NCI-H146 (cell line): ENCODE measurements at regions not wholly inside any gene's neighbourhood (a gene's known extent, or its start where the extent isn't known, plus 50 kb on each side); places are given as distances from the start of the nearest gene placed in this dataset.

Experiments used
- DNase-seq: peaks from one replicate; lab custom pipeline; 2025; lab: John Stamatoyannopoulos, UW

DNA sequence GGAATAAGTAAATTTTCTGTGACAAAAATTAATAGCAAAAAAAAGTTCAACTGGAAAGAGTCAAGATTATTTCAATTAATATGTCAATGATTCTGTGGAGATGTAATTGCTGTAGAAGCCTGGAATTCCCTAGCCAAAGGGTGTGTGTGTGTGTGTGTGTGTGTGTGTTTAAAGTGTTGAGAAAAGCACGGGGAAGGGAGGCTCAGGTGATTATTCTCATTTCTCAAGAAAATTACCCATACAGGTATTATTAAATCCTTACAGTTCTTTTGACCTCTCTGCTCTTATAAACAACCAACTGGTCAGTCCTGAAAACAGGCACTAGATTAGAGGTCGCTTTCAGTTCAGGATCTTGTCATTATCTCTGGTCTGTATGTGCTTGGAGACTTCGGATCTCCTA is 129.3 kb upstream of the SASH1 start:
- DNase-seq: no peak

DNA sequence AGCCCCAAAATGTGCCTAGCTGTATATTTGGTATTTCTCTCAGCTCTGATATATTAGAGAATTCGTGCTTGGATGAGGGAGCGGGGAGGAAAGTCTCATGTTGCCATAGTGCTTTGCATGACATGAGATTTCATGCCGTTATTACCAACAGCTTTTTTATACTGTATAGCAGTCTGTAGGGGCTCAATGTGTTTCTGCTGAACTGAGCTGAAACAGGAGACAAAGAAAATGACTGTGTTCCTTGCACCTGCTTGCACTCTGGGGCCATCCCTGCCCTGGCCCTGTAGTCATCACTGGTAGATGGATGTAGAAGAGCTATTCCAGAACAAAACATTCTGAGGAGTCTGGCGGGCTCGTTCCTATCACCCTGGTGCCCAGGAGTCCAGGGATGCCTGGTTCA is 128.0 kb upstream of the SASH1 start:
- peak; percentile 52 for DNase-seq

DNA sequence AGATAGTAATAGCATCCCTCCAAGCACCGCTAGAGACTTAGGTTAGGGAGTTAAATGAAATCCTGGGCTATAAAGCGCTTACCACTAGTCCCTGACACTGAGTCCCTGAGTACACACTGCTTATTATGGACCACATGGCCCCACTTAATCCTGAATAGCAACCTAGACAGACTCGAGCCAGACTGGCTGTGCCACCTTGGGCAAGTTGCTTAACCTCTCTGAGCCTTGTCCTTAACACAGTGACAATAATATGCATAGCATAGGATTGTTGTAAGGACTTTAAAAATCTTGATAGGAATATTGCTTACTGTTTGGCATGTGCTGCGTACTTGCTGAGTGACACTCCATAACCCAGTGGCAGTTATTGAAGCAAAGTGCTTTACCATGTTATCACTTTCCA is 125.6 kb upstream of the SASH1 start:
- DNase-seq: no peak

DNA sequence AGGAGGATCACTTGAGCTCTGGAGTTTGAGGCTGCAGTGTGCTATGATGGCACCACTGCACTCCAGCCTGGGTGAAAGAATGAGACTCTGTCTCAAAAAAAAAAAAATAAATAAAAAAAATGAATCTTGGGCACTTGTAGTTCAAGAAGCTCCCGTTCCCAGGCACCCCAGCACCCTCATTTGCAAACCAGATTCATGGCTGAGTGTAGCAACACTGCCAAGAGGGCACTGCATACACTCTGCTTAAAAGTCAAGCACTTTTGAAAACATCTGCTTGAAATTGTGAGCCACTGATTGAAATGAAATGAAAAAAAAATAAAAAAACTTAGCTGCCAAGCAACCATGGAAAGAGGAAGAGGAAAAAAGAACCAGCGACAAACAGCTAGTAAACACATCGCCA is 124.7 kb upstream of the SASH1 start:
- no peak for DNase-seq

GRCh38 chr6:148218542-148219258 is 123.9 kb upstream of the SASH1 start:
- DNase-seq: no peak

GRCh38 chr6:148221196-148221979 is 121.2 kb upstream of the SASH1 start:
- peak; percentile 59 for DNase-seq

GRCh38 chr6:148222376-148222775 is 120.3 kb upstream of the SASH1 start:
- DNase-seq: no peak

GRCh38 chr6:148222846-148223245 is 119.8 kb upstream of the SASH1 start:
- DNase-seq: no peak

DNA sequence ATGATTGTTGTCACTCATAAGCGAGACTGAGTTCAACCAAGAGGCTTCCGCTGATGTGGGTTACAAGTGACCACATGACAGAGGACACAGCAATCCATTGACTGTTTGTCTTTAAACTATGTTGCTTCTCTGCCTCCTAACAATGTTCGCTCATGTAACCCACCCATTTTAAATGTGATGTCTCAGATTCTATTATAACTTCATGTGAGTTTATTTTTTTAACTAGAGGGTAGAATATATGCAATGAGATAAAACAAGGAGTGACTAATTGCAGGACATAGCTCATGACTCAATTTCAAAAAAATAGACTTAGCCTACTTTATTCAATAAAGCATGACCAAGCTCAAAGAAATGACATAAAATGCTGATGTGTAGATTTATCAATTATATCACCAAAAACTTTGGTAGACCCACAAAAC is 119.2 kb upstream of the SASH1 start:
- DNase-seq: no peak

GRCh38 chr6:148225871-148226270 is 116.8 kb upstream of the SASH1 start:
- no peak for DNase-seq

DNA sequence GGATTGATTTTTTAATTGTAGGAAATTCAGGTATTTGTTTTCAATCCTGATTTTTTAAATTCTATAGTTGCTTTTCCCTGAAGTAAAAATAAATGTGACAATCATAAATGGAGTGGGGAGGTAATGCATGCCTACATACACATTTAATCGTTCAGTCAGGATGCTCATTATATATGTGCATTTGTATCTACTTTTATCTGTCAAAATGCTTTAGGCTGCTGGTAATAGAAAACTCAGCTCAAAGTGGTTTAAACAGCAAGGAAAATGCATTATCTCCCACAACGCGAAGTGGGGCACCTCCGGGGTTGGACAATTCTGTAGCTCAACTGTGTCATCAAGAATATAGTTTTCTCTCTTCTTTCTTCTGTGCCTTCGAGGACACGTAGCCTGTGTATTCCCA is 116.4 kb upstream of the SASH1 start:
- no peak for DNase-seq

GRCh38 chr6:148231572-148231971 is 111.1 kb upstream of the SASH1 start:
- no peak for DNase-seq

- no peak for DNase-seq
Observed at GRCh38 chr6:148235446-148235845, 107.2 kb upstream of the SASH1 start.

- DNase-seq: no peak
Observed at GRCh38 chr6:148238713-148239112, 103.9 kb upstream of the SASH1 start.

DNA sequence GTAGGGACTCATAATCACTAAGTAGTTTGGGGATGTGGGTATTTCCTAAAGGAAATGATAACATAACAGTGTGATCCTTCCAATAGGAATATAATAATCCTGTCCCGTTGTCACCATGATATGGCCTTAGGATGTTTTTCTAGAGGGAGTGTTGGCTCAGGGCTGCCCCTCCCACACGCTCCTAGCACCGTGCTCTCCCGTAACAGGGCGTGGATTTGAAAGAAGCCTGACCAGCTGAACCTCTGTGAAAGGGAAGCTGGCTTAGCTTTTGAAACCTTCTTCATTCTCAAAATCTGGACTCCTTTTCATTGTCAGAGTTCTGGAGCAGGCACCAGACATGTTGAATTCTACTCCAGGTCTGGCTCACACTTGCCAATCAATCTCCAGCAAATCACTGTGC is 103.4 kb upstream of the SASH1 start:
- no peak for DNase-seq

DNA sequence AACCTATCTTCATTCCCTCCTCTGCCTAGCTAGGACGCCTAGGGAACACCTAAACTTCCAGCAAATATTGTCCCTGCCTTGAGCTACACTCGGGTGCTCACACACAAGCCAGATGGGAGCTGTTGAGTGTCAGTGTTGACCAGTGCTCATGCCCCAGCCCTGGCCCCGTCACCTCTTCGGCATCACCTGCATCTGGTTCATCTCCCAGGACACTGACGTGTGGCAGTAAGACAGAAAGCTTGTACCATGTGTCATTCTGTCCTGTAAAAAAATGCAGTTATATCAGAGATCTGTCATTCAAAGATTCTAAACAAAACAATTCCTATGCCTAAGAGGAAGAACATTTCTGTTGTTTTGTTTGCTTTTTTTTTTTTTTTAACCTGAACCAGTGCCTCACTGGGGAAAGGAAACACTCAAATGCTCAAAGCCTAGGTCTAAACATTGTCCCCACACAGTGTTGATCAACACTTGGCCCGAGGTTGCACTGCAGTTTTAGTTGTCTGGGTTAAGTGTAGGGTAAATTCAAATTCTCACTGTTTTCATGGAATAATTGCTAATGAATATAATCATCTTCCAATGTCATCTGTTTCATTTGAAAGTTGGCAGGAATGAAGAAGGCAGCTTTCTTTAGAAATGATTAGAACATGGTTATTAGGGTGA is 102.7 kb upstream of the SASH1 start:
- no peak for DNase-seq

DNA sequence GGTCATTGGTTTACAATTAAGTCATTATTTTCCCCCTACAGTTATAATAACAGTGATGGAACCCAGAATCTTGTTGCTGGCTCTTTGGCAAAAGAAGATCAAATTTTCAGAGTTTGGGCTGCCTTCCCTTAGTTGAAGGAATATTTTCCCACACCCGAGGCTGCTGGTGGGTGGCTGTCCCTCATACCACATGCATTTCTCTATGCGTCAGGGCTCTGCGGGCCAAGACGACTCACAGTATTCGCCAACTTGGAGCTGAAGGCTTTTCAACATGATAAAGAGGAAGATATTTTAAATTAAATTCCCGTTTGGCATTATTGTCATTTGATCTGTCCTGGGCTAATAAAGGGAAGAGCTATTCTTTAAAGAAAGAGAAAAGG is 102.2 kb upstream of the SASH1 start:
- DNase-seq: no peak

- DNase-seq: no peak
Observed at GRCh38 chr6:148240861-148241477, 101.7 kb upstream of the SASH1 start.

DNA sequence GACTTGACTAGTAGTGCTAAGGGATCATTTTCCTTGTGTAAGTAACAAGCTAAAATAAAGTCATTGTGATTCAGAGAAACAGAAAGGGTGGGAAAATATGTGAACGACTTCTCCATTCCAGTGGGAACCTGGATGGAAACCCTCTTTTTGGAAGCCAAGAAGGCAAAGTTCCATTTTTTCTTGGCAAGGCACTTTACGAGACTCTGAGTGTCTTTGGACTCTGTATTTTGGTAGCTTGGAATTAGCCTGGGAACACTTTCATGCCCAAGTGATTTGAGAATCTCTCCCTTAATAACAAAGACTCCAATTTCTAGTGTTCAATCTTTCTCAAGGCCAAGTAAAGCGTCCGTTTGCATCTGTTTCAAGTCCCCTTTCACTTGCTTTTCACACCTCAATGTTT is 100.5 kb upstream of the SASH1 start:
- DNase-seq: no peak

GRCh38 chr6:148244217-148244935 is 98.3 kb upstream of the SASH1 start:
- DNase-seq: no peak

DNA sequence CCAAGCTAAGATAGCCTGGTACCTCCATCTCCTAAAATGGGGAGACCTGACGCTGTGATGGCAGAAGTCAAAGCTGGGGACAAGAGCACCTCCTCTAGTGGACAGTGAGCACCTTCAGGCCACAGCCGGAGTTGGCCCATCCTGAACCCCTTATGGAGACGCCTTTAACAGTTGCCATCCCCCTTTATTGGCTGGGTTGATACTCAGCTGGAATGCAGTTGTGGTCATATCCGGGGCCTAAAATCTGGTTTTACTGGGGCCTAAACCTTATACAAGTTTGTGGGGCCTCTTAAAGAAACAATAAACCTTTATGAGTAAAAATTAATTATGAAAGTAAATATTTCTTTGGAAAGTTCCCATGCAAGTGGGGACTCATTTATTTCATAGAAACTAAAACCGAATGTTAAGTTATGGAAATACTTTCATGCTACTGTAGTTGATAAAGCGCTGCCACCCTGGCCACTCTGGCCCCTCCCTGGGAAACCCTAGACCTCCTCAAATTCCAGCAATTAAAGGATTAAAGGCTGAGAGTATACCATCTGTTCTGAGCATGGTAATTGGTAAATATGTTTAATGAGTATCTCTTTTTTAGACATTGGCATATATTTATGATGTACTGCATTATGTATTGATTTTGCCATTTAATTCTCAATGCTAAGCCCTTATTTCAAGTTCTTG is 95.1 kb upstream of the SASH1 start:
- peak; percentile 32 for DNase-seq
